ENCODE measurements at regions not wholly inside any gene's neighbourhood (a gene's known extent, or its start where the extent isn't known, plus 50 kb on each side); places are given as distances from the start of the nearest gene placed in this dataset.

DNA sequence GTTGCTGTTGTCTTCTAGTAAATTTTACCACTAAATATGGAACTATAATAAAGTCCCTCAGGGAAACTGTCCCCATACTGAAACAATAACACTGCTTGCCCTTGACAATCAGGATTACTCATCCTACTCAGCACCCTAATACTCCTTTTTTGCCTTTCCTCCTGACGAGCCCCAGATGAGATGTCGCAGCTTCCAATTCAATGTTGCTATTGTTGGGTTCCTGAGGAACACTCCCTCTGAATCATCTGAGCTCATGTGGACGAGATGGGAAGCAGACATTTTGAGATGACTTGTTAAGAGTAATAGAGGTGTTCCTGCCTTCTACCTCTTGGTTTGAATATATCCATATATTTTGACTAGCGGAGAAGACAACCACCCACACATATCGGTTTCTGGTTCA, 187.8 kb upstream of the FAM98A start:
- DNase-seq = no peak

DNA sequence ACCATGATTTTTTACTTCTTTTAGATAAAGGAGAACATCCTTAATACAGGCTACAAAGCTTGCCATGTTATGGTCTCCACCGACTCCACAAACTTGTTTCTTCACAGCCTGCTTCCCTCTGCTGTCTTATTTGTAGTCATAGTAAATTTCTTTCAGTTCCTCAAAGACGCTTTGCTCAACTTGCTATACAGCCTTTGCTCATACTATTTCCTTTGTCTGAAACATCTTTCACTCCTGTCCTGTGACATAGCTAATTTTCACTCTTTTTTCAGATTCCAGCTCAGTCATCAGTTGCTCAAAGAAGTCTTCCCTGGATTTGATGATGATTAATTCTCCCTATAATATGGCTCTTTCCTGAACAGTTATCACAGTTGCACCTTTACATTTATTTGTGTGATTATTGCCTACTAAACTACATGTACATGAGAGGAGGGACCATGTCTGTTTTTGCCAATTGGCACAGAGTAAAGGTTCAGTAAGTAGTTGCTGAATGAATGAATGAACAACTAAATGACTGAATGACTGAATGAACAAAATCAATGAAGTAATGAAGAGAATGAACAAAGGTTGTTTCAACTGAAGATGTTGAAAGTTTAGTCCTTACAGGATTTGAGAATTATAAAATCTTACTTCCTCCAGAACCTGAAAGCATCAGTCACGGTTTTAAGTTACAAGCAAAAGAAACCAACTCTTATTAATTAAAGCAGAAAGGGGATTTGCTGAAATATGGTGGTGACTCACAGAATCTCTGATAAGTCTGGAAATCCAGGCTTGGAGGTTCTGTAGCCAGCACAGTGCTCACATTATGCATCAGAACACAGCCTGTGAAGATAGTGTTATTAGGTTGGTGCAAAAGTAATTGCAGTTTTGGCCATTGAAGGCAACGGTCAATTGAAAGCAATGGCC, 186.4 kb upstream of the FAM98A start:
- DNase-seq = no peak

DNA sequence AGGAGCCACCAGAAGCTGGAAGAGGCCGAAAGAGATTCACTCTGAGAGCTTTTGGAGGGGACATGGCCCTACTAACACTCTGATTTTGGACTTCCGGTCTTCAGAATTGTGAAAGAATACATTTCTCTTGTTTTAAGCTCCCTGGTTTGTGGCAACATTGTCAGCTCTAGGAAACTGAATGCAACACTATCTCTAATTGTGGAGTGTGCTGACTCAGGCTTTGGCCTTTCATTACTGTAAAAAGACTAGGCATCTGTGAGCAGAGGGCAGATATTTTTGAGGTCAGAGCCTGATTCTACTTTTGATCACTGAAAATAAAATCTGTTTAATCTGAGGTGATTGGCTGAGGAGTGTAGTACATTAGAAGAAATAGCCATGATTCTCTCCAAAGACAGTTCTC, 185.4 kb upstream of the FAM98A start:
- DNase-seq = peak; percentile 3

DNA sequence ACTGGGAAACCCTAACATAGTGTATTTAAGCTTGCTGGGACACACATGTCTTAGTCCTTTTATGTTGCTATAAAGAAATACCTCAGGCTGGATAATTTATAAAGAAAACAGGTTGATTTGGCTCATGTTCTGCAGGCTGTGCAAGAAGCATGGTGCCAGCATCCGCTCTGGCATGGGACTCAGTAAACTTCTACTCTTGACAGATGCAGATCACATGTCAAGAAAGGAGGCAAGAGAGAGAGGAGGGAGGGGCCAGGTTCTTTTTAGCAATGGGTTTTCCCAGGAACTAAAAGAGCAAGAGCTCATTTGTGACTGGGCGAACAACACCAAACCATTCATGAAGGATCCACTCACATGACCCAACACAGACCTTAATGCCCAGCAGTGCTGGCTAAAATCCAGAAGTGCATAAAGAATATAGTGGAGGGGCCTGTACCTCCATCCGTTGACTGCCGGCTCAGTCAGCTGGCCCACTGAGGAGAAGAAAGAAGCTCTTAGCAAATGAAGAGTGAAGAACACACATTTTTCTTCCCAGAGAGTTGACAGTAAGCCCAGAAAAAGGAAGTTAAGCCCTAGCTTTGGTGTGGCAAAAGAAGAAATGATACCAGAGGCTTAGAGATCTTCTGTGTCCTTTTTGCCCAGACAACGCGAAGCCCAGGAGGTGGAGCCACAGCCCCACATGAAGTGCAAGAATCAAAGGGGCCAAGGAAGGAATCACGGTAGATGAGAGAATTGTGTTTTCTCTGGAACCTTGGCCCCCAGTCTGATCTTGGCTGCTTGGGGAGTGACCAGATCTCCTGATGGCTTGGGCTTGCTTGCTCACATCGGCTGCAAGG, 183.5 kb upstream of the FAM98A start:
- DNase-seq = peak; percentile 32

DNA sequence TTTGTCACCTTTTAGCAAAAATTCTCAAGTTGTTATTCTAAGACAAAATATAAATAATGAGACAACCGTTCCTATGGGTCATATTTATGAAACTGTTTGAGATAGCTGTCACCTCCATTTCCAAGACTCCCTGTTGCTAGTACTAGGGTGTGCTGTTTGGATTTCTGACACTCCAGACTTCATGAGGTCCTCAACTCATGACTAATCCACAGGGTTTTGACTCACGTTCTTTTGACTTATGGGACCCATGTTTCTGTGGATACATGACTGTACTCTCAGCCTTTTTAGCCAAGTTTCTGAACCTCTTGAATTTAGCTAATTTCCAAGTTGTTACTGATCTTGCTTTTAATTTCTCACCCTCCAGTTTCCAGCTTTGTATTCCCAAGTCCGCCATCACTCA, 178.7 kb upstream of the FAM98A start:
- DNase-seq = no peak

DNA sequence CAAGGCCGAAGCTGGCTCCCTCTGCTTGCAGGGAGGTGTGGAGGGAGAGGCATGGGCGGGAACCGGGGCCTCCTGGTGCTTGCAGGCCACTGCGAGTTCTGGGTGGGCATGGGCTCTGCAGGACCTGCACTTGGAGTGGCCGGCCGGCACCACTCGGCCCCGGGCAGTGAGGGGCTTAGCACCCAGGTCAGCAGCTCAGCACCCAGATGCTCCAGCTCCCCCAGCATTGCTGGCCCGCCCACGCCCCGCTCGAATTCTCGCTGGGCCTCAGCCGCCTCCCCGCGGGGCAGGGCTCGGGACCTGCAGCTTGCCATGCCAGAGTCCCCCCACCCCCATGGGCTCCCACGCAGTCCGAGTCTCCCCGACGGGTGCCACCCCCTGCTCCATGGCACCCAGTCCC, 176.2 kb upstream of the FAM98A start:
- no peak for DNase-seq

DNA sequence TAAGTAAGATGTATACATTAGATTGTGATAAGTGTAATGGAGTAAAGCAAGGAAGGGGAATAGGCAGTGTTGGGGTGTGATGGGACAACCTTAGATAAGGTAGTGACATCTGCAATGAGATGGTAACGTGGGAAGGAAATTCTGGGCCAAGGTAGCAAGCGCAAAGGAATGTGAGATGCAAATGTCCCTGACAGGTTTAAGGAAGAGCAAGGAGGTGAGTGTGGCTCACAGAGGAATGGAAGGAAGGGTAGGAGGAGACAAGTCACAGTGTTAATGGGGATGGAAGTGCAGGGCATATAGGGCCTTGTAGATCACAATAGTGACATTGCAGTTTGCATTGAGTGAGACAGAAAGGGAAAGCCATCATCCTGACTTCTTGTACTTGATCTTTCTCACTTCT, 170.9 kb upstream of the FAM98A start:
- no peak for DNase-seq

DNA sequence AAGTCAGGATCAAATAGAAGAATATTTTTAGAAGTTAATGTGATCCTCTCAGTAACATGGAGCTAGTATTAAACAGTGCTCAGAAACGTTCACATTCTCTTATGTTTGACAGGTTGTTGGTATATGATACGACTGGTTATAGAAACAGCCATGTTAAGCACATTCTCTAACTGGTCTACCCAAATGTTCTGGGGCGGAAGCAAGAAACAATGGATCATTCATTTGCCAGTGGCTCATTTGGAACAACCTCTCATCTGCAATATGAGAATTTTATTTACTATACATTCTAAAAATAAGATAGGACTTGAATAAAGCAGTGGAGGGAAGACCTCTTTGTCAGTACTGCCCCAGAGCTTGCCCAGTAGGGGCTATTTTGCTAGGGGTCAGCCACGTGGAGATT, 167.1 kb upstream of the FAM98A start:
- no peak for DNase-seq

DNA sequence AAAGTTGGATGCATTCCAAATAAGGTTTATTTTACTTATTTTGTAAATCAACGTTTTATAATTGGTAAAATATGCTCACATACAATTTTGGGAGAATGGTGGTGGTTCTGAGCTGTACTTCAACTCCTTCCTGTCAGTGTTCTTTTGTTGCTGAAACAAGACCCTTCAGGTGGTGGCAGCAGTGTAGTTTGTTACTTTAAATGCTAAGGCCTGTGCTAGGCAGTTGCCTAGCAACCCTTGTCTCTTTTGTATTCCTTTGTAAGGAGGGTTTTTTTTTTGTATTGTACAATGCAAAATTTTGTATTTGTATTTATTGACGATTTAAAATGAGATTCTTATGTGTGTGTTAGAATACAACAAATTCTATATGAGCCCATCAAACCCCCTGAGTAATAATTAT, 166.0 kb upstream of the FAM98A start:
- DNase-seq = peak; percentile 9

DNA sequence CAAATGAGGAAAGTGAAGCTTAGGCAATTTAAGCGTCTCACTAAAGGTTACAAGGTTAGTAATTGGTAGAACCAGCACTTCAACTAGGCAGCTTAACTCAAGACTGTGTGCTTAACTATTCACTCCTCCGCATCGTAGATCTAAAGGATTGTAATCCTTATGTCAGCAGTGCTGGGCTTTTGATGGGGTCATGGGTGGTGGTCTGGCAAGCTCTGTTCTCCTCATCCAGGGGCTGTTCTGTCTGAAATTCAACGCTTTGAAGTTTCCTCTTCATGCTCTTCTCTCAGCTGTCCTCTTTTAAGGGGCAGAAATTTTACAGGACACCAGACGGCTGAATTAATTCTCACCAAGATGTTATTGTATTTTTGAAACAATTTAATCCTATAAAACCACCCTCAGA, 165.5 kb upstream of the FAM98A start:
- no peak for DNase-seq

DNA sequence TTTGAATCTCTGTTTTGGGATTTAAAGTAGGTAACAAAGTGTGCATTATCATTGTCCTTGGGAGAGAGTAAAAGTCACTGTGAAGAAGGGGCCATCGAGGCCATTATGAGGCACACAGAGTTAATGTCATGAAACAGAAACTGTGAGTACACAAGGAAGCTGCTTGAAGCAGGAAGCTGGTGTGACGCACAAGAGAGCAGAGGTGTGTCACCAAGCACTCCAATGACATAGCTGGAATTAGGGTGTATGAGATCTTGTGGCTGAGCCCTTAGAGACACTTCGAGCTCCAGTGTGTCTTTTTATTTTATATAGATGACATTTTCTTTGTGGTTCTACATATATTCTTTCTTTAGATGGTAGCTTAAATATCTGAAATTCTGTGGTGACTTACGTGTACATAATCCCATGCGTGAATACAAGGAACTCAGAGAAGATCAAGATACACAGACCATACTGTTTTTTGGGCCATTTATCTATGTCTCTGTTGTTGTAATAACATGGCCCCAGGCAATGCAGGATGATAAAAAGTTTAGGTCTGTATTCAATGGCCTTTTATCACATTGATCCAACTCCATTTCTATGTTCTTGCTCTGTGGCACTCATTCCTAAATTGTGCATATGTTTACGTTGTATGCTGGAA, 164.7 kb upstream of the FAM98A start:
- DNase-seq = no peak

DNA sequence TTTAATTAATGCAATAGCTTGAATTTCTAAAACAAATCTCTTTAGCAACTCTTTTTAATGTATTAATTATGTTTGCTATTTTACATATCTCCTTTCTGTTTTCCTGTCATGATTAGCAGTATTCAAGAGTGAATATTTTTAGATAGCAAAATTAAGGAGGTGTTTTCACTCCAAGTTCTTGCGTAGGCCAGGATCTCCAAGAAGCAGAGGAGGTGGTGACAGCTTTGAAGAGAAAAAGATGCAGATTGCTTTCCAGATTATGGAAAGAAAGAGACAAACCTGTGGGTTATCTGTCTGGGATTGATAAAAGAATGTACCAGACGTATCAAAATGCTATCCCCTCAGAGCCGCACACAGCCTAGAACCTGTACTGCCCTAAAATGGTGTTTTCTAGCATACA, 163.5 kb upstream of the FAM98A start:
- DNase-seq = no peak

DNA sequence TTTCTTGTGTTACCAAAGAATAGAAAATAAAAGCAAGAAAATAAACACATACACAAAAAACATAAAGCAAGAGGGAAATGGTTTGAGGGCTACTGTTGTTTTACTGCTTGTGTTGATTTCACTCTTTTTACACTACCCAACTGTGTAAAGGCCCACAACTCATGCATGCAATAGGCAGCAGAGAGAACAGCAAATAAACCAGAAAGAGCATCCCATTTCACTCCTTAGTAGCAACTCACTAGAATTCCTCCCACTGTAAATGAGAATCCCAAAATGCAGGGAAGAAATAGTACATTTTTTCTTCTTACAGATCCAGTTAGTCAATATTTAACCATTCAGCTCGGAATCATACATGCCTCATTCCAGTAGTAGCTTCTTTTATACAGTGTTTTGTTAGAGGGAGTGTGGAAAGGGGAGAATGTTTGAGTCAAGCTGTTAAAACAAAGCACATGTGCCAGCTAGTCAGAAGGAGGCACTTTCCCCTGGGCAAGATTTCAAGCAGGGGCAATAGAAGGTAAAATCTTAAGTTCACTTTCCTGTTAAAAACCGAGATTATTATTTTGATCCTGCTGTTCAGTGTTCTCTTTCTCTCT, 147.2 kb upstream of the FAM98A start:
- DNase-seq = no peak

DNA sequence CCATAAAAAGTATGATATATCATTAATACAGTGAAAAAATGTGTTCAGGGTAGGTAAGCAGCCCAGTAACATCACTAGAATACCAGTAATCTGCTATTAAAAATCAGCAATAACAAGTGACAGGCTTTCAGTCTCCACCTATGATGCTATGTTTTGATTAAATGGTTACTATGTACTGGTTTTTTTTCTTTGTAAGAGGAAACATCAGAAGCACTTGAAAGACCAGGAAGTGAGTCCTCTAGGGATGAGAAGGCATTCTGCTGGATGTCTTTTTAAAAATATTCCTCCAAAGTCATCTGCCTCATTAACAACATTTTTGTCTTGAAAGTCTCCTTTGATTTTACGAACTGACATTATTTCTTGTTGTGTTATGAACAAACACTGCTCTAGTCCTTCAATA, 136.0 kb upstream of the FAM98A start:
- DNase-seq = no peak

DNA sequence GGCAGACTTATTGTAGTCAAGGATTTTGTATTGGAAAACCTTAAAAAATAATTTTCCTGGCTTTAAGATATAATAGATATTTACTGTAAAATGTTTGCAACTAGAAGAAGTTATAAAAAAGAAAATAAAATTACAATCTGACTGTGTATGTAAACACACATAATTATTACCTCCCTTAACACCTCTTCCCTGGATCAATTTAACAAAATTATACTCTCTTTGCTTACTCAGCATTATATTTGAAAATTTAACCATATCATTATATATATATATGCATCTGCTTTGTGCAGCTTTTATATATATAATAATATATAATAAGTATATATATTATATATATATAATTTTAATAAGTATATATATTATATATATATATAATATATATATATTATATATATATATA, 131.7 kb upstream of the FAM98A start:
- no peak for DNase-seq

DNA sequence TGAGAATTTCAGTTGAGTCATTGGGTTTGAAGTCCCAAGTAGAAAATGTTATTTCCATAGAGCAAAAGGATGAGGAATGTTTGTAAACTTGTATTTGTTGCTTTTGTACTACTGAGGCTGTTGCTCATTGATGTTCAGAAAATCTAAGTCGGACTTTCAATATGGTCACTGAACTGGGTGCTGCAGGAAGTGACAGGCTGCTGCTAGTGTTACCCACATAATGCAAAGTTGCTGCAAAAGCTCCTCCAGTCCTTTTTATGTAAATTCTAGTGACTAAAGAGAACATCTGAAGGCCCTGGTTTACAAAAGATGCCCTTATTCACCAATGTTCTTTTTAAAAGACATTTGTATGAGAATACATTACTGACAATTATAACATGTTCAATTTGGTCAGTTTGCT, 131.1 kb upstream of the FAM98A start:
- no peak for DNase-seq

DNA sequence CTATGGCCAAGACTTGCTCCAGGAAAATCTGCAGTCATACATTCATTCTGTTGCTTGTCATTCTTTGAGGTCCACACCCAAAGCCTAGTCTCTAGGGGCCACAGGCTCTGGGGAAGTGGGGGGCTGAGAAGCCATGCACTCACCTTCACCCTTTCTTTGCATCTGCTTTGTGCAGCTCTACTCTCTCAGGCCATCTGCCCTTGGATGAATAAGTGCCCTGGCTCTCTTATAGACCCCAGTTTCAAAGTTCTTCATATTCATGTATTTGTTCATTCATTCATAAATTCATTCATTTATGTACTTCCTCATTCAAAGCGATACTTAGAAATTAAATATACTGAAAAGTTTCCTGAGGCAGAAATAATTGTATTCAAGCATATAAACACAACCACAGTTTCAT, 130.3 kb upstream of the FAM98A start:
- no peak for DNase-seq

DNA sequence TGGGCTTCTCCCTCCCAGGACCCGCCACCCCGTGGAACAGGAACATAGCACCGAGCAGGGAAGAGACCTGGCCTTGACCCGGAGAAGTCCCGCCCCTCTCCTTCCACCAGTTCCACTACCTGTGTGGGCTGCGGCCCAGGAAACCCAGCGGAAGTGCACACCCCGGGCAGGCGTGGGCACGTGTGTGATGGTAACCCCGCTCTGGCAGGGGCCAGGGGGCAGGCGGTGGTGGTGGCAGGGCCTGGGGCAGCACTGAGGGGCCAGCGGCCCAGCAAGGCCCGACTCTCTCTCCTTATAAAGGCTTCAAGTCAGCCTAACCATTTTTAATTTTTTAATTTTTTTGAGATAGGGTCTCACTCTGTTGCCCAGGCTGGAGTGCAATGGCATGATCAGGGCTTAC, 129.0 kb upstream of the FAM98A start:
- no peak for DNase-seq

DNA sequence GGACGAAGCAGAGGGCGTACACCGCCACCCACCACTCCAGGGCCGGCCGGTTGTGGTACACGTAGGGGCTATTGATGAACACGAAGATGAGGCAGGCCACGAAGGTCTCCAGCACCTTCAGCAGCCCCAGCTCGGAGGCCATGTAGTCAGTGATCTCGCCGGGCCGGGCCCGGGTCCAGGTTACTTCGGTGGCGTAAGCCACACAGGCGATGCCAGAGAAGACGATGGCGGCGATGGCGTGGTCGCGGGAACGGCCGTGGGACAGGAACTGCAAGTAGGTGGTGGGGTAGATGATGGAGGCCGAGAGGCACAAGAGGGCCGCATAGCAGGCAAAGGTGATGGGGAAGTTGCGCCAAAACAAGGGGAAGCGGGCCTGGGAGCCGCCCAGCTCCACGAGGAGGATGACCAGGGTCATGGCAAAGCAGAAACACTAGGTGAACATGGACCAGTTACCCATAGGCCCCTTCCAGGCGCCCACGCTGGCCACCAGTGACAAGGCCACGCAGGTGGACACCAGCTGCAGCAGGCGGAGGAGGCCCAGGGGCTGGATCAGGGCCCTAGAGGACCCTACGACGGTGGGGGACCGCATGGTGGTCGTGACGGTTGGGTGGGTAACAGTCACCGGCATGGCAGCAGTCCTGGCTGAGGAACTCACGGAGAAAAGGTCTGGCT, 128.4 kb upstream of the FAM98A start:
- no peak for DNase-seq

DNA sequence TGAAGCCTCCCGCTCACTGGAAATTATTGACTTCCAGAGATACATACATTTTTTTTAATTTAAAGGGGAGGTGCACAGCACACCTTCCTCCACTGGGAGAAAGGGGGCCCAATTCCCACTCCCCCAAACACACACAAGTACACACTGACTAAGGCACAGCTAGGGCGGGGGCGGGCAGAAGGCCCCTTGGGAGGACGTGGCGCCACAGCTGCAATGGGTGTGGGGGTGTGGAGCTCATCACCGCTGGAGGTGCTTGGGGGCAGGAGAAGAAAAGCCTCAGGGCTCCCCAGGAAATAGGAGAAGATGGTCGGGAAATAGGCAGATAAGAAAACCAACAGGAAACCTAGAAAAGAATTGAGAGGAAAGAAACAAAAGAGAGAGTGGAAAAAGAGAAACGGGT, 127.3 kb upstream of the FAM98A start:
- no peak for DNase-seq

DNA sequence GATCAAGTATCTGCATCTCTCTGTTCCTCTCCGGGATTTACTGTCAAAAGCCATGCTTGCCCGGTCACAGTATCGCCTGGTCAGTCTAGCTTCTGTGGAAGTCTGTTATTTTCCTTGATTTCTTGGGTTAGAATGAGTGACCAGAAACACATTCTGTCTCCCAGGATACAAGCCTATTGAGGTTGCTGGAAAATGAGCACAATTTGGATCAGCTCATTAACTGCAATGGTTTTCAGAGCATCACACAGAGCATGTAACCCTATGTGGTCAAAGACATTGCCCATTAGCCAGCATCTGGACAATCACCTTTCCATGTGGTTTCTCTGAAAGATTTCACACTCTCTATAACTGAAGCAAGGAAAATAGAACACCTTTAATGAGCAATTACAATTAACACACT, 124.2 kb upstream of the FAM98A start:
- no peak for DNase-seq

DNA sequence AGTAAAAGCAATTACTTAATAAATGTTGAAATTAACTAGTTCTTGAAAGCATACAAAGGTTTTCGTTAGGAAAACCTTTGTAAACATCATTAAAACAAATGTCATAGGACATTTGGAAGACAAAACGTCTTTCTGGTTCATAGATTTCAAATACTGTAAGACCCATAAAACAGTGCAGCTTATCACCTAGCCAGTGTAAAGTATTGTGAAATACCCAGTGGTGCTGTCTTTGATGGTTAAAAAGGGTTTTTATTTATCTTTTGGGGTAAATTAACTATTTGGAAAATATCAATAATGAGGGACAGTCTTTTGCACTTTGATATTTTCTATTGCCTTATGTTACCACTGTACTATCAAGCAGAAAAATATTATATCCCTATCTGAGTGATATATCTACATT, 120.0 kb upstream of the FAM98A start:
- no peak for DNase-seq

DNA sequence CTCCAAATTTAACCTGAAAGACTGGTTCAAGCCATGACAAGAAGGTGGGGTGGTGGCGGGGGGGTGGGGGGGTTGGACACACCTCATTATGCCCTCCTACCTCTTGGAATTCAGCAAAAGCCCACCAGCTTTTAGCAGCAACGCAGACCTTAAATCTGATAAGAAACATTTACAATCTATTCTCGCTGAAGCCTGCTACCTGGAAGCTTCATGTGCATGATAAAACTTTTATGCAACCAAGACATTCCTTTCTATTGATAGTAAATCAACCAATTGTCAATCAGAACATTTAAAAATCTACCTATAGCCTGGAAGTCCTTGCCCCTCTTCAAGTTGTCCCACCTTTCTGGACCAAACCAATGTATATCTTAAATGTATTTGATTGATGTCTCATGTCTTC, 113.6 kb upstream of the FAM98A start:
- DNase-seq = no peak
